HG02973 (cell line): ENCODE measurements at regions not wholly inside any gene's neighbourhood (a gene's known extent, or its start where the extent isn't known, plus 50 kb on each side); places are given as distances from the start of the nearest gene placed in this dataset.

ENCODE experiments used
- ATAC-seq: cut with Tn5 transposase; IDR thresholded peaks from one replicate; pipeline ENCODE4 v1.9.1; 2021; ENCODE audit warnings: moderate library complexity; ENCODE audit not compliant: unreplicated experiment

- no peak for ATAC-seq
Observed at GRCh38 chr16:64185954-64186353, 935.9 kb downstream of the CDH11 start.

DNA sequence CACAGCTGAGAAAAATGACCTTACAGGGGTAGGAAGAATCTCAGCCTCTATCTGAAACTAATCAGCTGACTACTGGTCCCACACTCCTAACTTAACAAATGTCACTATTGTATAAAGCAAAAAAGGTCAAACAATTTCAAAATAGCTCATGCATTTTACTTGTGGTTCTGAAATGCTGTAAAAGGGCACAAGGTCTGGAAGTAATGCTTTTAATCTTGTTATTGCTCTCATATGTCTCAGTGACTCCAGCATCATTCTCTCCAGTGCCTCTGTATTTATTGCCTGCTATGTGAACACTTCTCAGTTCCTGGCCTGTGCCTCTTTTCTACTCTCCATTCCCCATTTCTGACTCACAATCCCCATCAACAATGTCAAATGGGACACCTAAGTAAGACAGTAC lies 937.7 kb downstream of the CDH11 start:
- ATAC-seq: no peak

GRCh38 chr16:64182985-64183384 lies 938.9 kb downstream of the CDH11 start:
- ATAC-seq: no peak

DNA sequence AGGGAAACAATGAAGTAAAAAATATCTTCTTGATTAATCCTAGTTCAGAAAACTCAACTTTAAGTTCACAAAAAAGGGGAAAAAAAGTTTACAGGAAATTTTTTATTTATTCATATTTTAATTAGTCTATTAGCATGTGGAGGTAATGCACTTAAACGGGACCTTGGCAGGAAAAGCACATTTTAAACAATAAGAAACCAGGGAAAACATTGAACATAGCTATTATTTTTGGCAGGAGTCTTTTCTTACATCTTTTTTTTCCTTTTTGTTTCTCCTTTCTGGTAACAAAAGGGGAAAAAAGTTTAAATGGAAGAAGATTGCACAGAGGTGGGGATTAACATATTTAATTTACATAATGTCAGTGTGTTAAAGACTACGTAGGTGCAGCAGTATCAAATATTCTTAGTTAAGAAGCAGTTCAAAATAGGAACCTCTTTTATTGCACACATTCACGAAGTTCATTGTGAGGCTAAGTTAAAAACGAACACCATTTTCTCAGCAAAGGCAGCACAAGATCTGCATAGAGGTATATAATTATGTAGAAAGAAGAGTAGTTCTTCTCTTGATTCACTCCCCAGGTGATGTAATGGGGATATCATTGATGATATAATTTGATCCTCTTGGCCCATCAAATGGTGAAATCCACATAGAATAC lies 940.5 kb downstream of the CDH11 start:
- no peak for ATAC-seq

DNA sequence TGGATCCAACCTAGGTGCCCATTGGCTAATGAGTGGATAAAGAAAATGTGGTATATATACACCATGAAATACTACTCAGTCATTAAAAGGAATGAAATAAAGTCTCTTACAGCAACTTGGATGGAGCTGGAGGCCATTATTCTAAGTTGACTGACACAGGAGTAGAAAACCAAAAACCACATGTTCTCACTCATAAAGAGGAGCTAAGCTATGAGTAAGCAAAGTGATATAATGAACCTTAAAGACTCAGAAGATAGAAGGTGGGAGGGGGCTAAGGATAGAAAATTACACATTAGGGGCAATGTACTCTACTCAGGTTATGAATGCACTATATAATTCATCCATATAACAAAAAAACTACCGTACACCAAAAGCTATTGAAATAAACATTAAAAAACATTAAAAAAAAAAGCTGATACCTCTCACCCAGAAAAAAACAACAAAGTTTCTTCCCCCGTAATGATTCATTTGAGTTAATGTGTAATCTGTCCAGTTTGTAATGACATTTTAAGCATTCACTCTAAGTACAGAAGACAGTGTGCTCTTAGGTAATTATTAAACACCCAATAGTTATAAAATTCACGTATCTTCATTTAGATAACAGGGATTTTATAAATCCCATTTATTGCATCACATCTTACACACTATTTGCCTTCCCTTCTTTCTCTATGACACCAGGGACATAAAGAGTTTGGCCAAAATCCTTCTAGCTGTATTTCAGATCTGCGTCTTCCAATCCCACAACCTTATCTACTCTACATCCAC lies 941.5 kb downstream of the CDH11 start:
- ATAC-seq: no peak

DNA sequence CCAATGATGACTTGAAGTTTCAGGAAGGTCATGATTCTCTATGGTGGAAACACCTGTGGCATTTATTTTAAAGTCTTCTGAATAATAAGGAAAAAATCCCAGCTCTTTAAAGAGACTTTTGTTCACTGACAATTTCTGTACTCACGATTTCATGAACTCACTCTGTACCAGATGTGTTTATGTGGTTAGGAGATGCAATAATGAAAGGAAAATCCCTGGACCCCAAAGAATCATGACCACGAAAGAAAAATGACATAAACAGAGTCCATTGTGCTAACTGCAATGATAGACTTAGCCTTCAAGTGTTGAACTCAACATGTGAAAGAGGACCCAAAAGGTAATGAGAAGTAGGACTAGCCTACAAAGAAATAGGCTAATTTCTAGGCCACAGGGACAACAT lies 947.5 kb downstream of the CDH11 start:
- ATAC-seq: no peak

- ATAC-seq: no peak
Observed at GRCh38 chr16:64172652-64173051, 949.2 kb downstream of the CDH11 start.

DNA sequence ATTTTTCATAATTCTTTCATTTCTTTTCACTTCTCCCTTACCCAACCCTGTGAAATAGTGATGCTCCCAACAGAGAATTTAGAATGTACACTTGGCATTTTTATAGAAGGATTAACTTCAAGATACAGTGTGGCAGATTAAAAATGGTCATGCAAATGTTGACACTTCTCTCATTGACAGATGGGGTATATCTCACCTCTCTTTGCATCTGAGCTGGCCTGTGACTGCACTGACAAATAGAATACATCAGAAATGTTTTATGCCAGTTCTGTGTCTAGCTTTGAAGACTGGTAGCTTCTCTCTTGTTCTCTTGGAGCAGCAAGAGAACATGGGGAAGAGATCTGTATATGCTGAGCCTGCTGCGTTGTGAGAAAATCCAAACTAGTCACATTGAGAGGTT lies 949.6 kb downstream of the CDH11 start:
- no peak for ATAC-seq

DNA sequence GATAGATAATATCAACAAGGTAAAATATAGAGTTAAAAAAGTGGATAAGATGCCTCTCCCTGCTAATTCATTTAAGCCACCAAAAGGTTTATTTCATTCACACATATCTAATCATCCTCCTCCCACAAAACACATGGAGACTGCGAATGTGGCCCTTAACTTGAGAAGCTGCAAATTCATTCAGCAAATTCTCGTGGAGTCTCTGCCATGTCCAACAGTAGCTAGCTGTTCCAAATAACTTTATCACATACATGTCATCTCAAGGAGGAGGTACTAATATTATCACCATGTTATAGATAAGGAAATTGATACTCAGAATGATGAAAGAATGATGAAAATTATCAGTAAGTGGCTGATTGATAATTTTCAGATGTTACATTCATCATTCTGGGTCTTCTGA lies 950.2 kb downstream of the CDH11 start:
- ATAC-seq: no peak

DNA sequence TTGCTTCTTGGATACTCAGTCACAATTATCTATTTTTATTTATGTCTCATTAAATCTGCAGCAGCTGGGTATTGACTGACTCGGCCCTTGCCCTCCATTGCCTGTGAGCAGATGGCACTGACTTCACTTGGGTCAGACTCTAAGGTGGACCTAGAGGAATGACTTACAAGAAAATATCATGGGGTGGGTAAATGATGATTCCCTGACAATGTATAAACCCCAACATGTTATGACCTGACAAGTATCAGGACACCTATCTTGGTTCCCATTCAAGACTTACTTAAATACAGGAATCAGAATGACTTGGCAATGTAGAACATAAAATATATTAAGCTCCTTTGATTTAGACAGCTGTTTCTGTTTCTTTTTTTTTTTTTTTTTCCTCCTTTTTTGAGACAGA lies 953.5 kb downstream of the CDH11 start:
- no peak for ATAC-seq

- no peak for ATAC-seq
Observed at GRCh38 chr16:64167936-64168335, 953.9 kb downstream of the CDH11 start.

- no peak for ATAC-seq
Observed at GRCh38 chr16:64165368-64165767, 956.5 kb downstream of the CDH11 start.

DNA sequence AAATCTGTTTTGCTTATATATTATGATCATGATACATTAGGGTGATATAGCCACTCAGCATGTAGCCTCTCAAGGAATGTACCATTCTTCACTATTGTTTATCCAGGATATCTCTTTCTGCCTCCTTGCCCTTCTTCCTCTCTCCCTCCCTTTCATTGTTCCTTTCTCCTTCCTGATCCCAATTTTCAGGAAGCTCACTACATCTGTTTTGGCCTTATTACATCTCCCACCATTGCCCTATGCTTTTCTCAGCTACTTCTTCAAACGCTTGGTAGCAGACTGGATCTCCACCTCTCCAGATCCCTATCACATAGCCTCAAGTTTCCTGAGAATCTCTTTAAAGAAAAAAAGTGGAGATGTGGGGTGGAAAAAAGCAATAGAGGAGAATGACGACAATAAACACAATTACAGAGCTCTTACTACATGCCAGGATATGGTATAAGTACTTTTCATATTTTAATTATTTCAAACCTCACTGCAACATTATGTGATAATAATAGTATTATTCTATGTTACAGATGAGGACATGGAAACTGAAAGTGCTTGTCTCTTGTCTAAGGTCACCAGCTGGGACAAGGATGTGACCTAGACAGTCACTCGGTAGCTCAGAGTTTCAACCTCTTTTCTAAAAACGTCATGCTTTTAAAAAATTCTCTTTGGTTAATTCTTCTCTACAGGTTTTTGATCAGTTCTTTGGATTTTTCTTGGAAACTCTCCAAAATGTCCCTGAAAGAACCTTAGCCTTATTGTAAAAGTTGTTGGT lies 959.1 kb downstream of the CDH11 start:
- no peak for ATAC-seq

DNA sequence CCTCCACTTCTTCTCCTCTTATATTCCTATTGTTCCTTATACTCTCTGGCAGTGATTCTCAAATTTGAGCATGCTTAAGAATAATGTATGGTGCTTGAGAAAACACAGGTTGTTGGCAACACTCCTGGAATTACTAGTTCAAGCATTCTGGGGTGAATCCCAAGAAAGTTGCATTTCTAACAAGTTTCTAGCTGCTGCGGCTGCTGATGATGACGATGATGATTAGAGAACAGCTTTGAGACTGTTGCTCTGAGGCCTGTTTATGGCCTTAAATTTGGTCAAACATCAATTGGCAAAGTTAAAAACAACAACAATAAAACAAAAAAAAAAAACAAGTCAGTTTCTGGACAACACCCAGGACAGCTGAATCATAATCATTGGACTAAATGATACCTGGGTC lies 961.9 kb downstream of the CDH11 start:
- ATAC-seq: no peak

DNA sequence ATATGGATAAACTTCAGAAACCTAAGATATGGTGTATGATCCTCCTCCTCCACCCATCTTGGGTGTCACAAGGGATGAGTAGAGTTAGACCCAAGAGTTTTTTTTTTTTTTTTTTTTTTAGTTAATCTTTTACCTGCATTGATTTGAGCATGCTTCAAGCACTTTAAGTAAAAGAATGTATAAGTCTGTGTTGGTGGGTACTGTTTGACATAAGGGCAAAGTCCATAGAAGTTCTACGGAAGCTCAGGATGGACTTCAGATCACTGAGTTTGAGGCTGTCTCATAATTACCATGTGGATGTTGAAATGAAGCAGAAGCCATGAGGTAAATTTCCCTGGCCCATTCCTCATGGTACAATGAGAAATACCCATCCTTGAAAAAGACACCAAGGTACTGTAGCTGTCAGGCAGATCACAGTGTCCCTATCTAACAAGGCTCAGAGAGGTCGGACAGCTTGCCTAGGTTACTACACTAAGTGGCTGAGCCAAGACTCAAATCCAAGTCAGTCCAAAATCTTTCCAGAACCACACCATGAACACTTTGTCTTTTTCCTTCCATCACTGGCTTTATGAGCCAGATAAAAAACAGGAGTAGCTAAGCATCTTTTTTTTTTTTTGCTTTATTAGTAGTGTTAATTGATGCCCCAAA lies 962.8 kb downstream of the CDH11 start:
- ATAC-seq: no peak

GRCh38 chr16:64153718-64154117 lies 968.1 kb downstream of the CDH11 start:
- no peak for ATAC-seq

DNA sequence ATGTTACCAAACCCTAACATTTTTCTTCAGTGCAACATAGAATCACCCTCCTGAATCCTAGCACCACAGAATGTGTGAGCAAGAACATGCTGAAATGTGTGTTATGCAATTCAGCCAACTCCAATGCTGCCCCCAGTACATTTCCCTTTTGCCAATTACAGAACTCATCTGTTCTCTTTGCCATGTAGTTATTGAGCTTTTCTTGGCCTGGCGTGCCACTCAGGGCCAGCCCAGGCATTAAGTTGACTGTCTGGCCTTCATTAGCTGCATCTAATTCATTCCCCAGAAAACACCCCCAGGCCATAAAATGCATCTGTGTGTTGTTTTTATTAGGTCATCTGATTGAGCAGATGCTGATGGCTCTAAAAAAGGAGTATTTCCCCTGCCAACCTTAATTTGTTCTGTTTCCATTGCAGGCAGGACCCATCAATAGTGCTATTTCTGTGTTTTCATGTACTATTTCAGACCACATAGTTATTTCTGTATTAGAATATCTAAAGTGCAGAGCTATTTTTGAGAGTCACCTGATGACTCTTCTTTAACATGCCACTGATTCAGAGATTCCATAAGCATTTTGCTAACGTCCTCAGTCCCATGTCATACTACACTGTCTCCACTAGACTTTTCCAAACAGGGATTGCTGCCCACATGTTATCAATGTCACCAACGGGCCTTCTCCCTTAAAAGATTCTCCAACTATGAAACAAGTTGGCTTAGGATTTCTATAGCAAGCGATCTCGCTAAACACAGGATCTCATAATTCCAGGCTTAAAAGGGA lies 969.7 kb downstream of the CDH11 start:
- ATAC-seq: no peak

DNA sequence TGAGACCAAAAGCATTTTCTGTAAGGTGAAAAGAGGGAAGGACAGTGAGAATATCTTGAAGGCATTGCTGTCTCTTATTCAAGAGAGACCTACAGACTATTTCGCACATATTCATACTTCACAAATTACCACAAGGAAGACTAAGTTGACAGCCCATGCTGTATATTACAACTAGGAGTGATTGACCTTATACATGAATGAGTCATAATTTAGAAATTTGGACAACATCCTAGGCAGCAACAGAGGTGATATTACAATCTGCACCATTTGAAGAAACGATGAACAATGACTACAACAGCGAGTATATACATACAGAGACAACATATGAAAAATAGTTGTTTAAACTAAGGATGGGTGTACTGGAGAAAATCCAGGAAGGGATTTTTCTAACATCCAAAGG lies 971.7 kb downstream of the CDH11 start:
- ATAC-seq: no peak

- no peak for ATAC-seq
Observed at GRCh38 chr16:64149756-64150155, 972.1 kb downstream of the CDH11 start.

DNA sequence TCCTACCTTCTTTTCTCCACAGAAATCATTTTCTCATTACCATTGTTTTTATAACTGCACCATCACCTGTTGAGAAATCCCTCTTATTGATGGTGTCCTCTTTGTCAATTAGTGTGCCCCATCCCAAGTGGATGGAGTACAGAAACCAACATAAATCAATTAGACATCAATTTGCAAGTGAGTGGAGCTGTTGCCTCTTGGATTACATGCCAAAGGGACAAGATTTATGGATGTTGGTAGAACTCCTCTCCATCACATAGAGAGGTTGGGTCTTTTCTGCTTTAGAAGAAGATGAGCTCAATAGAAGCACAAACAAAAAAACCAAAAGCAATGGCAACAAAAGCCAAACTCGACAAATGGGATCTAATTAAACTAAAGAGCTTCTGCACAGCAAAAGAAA lies 973.5 kb downstream of the CDH11 start:
- ATAC-seq: no peak

DNA sequence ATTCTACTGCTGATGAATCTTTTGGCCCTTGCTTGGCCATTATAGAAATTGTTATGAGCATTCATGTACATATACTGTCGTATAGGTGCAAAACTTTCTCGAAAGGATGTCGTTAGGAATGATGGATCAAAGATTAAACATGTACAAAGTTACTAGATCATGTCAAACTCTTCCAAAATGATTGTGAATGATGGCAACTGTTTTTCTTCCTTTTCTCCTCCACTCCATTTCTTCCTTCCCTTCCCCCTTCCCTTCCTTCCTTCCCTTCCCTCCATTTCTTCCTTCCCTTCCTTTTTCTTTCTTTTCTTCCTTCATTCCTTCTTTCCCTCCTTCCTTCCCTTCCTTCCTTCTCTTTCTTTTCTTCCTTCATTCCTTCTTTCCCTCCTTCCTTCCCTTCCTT lies 973.9 kb downstream of the CDH11 start:
- no peak for ATAC-seq
